Bronchial epithelial cell (primary cell): ENCODE measurements at regions not wholly inside any gene's neighbourhood (a gene's known extent, or its start where the extent isn't known, plus 50 kb on each side); places are given as distances from the start of the nearest gene placed in this dataset.

ENCODE experiments used
- DNase-seq: peaks from one replicate; pipeline ENCODE4 v3.0.0-alpha.2; 2010; ENCODE audit warnings: low read depth
- FAIRE-seq: peaks from 2 replicates; lab custom pipeline; 2011; peaks lifted over from hg19 to GRCh38; lab: Jason Lieb, UNC
- H3K27me3 ChIP-seq: 2 replicates; pipeline ENCODE4 v1.5.1; 2011; ENCODE audit warnings: low read length; ENCODE audit not compliant: control insufficient read depth, insufficient read depth
- H3K36me3 ChIP-seq: 2 replicates; pipeline ENCODE4 v1.5.1; 2011; ENCODE audit warnings: low read length; ENCODE audit not compliant: control insufficient read depth, insufficient read depth
- H3K4me3 ChIP-seq: 2 replicates; pipeline ENCODE4 v1.5.1; 2011; ENCODE audit warnings: mild to moderate bottlenecking, low read depth, low read length, control low read depth
- TF ChIP-seq, protein P1 (sequence below): IDR thresholded peaks from 2 replicates; pipeline ENCODE4 v1.5.1; 2011; ENCODE audit warnings: mild to moderate bottlenecking, moderate library complexity, low read length, control low read depth, inconsistent platforms; ENCODE audit not compliant: insufficient read depth, severe bottlenecking

DNA sequence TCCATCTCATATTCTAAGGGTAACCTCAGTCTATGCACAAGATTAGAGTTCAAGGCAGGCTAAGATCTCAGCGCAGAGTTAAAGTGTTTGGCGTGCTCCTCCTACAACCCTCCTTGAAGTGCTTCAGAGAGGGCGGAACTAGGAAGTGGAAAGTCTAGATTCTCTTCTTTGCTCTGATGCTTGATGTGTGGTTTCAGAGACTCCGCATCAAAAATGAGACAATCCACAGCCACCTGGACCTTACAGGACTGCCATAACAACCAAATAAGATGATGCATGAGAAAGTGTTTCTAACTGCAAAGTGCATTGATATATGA, 161.3 kb upstream of the ATP11B start:
- no peak for FAIRE-seq
- TF ChIP-seq, protein P1, sequence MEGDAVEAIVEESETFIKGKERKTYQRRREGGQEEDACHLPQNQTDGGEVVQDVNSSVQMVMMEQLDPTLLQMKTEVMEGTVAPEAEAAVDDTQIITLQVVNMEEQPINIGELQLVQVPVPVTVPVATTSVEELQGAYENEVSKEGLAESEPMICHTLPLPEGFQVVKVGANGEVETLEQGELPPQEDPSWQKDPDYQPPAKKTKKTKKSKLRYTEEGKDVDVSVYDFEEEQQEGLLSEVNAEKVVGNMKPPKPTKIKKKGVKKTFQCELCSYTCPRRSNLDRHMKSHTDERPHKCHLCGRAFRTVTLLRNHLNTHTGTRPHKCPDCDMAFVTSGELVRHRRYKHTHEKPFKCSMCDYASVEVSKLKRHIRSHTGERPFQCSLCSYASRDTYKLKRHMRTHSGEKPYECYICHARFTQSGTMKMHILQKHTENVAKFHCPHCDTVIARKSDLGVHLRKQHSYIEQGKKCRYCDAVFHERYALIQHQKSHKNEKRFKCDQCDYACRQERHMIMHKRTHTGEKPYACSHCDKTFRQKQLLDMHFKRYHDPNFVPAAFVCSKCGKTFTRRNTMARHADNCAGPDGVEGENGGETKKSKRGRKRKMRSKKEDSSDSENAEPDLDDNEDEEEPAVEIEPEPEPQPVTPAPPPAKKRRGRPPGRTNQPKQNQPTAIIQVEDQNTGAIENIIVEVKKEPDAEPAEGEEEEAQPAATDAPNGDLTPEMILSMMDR, result no peak
- H3K27me3 ChIP-seq, result no peaks in the 10 kb centered on the region
- no peak overlapping the region for H3K4me3 ChIP-seq
- no peak for DNase-seq
- no peaks in the 10 kb centered on the region for H3K36me3 ChIP-seq

DNA sequence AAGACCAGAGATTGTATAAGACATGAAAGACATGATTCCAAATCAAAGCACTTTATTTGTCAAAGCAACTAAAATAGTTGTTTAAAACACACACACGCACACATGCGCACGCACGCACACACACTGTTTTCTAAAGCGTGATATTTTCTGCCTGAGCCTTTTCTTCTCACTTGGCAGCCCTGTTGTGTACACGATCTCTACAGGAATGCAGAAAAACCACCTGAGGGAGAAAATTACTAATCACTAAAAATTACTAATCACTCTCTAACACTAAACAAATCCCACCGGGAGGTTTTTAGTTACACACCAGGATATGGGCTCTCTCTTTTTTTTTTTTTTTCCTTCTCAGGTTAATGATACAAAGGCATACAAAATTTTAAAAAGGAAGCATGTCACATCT, 160.1 kb upstream of the ATP11B start:
- TF ChIP-seq, protein P1, result no peak
- Histone ChIP-seq H3K27me3 (no peaks in the 10 kb centered on the region), H3K36me3 (no peaks in the 10 kb centered on the region), H3K4me3 (no peak overlapping the region)
- FAIRE-seq (no peak), DNase-seq (peak; percentile 93)

DNA sequence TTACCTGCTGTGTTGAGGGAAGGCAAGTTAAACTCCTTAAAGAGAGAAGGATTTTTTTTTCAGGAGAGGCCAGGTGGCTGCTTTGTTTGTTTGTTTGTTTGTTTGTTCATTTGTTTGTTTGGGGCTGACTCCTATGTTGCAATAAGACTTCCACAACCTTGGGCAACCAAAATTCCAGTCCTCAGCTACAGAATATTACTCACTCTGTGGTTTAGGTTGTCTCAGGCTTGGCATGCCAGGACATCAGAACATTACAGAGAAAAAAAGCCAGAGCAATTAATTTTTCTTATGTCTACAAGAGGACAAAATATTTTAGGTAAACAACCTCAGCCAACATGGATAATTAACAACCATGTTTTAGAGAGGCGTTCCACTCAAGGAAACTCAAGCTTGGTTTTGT, 156.7 kb upstream of the ATP11B start:
- no peaks in the 10 kb centered on the region for H3K36me3 ChIP-seq
- TF ChIP-seq, protein P1, result no peak
- H3K4me3 ChIP-seq, result no peak overlapping the region
- FAIRE-seq, result no peak
- no peaks in the 10 kb centered on the region for H3K27me3 ChIP-seq
- DNase-seq, result peak; percentile 92

DNA sequence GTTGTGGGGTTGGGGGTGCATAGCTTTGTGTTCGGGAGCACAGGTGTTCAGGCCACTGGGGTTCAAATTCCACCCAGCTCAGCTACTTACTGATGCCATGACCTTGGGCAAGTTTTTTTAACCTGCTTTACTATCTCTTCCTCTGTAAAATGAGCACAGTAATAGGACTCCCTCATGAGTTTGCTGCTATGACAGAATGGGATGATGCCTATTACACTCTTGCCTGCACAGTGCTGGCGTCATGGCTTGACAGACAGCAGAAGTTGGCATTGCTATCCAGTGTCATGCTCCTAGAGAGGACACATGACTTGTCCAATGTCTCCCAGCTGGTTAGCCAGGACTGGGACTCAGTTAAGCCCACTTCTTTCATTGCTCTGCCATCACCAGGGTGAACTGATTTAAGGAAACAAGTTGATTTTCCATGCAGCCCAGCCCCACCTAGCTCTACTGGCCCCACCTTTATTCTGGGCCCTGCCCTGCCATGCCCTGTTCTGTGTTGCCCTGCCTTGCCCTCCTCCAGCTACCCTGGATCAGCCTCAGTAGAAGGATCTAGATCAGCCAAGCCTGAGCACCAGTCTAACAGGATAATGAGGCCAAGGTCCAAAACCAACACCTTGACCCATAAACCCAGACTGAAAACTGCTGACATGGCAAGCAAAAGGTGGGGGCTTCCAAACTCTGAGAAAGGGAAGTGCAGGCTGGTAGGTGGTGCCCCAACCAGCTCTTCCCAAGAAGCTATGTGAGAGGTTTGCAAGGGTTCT, 155.8 kb upstream of the ATP11B start:
- FAIRE-seq (peak; percentile 58), DNase-seq (no peak)
- Histone ChIP-seq H3K36me3 (no peaks in the 10 kb centered on the region), H3K27me3 (no peaks in the 10 kb centered on the region), H3K4me3 (no peak overlapping the region)
- TF ChIP-seq, protein P1, result no peak

DNA sequence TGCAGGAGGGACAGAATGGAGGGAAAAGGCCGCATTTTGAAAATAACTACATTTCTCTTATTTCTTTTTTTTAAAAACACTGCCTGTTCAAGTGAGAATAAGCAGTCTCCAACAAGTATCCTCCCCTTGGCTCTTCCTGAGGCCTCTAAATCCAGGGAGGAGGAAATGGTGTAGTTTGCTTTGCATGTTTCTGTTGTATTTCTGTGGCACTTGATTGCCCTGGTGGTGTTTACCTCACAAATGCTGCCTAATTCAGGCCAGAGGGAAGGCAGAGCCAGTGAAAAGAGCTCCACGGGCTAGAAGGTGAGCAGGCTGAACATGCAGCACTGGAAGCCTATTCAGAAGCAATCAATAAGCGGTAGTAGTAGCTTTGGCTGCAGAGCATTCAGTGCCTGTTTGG, 149.3 kb upstream of the ATP11B start:
- no peaks in the 10 kb centered on the region for H3K27me3 ChIP-seq
- FAIRE-seq (no peak), DNase-seq (no peak)
- TF ChIP-seq, protein P1, result no peak
- H3K36me3 ChIP-seq, result no peaks in the 10 kb centered on the region
- H3K4me3 ChIP-seq, result no peak overlapping the region
